LoVo (cell line): ENCODE measurements at regions not wholly inside any gene's neighbourhood (a gene's known extent, or its start where the extent isn't known, plus 50 kb on each side); places are given as distances from the start of the nearest gene placed in this dataset.

Experiments
- DNase-seq: peaks from one replicate; pipeline ENCODE4 v3.0.0-alpha.2; 2016; ENCODE audit warnings: low spot score

DNA sequence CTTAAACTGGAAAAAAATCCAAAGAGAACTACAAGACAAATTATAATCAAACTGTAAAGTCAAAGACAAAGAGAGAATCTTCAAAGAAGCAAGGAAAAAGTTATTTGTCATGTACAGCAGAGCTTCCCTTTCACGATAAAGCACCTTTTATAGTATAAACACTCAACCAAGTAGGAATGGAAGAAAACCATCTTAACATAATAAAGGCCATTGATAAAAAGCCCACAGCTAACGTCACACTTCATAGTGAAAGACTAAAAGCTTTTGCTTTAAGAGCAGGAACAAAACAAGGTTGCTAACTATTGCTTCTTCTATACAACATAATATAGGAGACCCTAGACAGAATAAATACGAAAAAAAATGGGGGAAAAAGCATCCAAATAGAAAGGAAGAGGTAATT lies 595.7 kb upstream of the POU3F4 start:
- no peak for DNase-seq

DNA sequence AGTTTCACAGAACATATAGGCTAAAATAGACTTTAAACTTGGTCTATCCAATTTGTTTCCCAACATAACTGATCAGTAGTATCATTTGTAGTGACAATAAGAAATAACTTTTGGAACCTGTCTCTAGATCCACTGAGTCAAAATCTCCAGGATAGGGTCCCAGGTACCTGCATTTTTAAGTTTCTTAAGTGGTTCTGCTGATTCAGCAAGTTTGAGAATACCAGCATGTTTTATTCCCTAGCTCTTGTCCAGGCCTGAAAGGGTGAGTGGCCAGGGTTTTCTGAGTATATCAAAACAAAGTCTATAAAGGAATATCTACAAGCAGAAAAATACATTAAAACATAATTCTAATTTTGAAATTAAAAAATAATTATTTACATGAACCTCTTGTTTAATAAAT lies 573.1 kb upstream of the POU3F4 start:
- DNase-seq, result no peak

DNA sequence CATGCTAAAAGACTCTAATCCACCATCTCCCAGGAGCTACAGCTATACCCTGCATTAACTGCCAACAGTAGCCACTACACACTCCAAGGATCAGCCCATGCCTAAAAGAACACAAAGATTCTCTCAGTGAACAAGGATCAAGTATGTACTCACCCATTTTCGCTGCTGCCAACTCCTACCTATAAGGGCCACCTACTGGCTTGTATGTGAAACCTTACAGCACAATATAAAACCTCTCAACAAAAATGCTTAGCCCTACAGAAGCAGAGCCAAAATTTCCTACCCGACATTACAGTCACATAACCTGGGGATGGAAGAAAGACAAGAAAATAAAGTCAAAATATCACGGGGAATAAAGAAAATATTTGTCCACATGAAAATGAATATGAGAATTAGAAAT lies 562.8 kb upstream of the POU3F4 start:
- no peak for DNase-seq

DNA sequence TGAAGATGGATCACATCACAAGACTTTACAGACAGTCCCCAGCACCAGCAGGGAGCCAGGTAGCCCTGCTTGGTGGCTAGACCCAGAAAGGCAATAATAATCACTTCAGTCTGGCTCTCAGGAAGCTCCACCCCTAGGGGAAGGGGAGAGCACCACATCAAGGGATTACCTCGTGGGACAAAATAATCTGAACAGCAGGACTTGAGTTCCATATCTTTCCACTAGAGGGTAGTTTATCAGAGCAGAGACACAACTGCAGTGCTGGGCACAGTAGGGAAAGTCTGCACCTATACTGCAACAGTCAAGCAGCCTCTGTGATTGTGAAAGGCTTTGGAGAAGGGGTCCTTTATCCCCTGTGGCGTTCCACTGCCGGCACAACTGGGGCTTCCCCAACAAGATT lies 547.0 kb upstream of the POU3F4 start:
- DNase-seq, result no peak

DNA sequence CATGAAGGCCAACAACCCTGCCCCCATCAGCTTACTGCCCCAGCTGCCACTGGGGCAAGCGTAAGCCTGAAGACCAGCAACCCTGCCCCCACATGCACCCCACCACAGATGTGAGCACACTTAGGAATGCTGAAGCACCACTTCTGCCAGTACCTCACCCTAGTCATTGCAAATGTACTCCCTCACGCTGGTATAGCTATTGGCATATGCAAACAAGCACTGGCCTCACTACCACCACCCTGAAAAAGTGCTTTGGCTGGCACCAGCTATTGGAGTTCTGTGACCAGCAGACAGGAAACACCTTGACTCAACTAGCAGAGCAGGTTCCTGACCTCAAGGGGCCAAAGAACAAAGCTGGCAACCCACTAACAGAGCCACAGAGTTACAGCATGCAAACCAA lies 534.4 kb upstream of the POU3F4 start:
- DNase-seq, result no peak

DNA sequence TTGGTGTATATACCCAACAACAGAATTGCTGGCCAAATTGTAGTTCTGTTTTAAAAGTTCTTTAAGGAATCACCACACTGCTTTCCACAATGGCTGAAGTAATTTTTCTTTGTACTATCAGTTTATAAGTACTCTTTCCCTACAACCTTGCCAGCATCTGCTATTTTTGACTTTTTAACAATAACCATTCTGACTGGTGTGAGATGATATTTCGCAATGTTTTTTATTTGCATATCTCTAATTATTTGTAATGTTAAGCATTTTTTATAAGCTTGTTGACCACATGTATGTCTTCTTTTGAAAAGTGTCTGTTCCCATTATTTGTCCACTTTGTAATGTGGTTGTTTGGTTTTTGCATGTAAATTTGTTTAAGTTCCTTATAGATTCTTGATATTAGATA lies 509.9 kb upstream of the POU3F4 start:
- no peak for DNase-seq

DNA sequence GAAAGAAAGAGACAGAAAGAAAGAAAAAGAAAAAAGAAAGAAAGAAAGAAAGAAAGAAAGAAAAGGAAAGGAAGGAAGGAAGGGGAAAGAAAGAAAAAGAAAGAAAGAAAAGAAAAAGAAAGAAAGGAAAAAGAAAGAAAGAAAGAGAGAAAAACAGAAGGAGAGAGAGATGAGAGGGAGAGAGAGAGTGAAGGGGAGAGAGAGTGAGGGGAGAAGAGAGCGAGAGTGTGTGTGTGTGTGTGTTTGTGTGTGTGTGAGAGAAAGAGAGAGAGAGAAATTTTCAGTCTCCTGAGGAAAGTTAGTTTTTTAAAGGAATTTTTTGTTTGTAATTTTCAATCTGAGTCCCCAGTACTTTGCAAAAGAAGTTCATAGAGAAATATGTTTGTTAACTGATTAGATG lies 504.1 kb upstream of the POU3F4 start:
- no peak for DNase-seq

DNA sequence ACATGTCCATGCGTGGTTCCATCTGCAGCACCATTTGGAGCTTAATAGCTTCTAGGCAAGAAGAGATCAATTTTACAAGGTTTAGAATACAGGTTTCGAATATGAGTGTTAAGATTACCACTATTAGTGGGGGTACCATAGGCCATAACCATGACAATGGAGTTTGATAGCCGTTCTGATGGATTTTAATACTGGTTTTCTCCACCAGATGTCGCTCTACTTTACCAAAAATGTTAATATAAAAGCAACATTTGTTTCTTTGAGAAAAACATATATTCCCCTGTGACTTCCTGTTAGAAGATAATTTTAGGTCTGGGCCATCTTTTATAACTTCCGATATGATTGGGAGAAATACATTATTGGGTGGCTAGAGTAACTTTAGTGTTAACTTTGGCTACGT lies 499.7 kb upstream of the POU3F4 start:
- no peak for DNase-seq

DNA sequence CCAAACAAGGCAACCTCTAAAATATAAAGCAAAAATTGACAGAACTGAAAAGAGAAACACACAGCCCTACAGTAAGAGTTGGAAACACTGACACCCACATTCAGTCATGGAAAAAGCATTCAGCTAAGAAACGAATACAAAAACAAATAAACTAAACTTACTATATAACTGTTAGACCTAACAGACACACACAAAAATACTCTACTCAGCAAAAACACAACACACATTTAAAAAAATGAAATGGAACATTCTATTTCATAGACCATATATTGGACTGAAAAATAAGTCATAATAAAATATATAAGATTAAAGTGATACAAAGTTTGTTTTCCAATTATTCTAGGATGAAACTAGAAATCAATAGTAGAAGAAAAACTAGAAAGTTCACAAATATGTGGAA lies 488.8 kb upstream of the POU3F4 start:
- DNase-seq, result no peak

DNA sequence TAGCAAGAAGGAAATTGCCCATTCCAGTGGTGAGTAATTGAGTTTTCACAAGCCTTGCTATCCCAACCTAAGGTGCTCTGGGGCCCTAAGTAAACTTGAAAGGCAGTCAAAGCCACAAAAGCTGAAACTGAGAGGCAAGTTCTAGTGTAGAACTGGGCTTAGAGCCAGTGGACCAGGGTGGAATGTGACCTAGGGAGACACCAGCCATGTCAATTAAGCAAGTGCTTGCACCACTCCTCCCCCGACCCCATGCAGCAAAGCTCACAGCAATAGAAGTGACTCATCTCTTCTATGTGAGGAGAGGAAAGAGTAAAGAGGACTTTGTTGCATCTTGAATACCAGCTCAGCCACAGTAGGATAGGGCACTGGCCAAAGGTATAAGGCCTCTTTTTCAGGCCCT lies 486.1 kb upstream of the POU3F4 start:
- DNase-seq, result peak; percentile 5
